Spinal cord (tissue), 9 donors: ENCODE measurements at regions not wholly inside any gene's neighbourhood (a gene's known extent, or its start where the extent isn't known, plus 50 kb on each side); places are given as distances from the start of the nearest gene placed in this dataset.

Experiments
- DNase-seq, 6 donors: peaks; one replicate each; pipeline versions ENCODE4 v3.0.0 to v3.0.0-alpha.2; 2013 to 2015; ENCODE audit warnings: low spot score in 6 of 6, low read depth in 4 of 6
- H3K27ac ChIP-seq: one replicate; pipeline ENCODE4 v1.5.1; 2013; ENCODE audit warnings: low read depth, low read length, control low read depth
- H3K27me3 ChIP-seq: one replicate; pipeline ENCODE4 v1.6.1; 2013; ENCODE audit warnings: low read length; ENCODE audit not compliant: control insufficient read depth, insufficient read depth
- H3K36me3 ChIP-seq: one replicate; pipeline ENCODE4 v1.6.1; 2013; ENCODE audit warnings: low read length; ENCODE audit not compliant: control insufficient read depth, insufficient read depth
- H3K4me1 ChIP-seq: one replicate; pipeline ENCODE4 v1.6.1; 2013; ENCODE audit warnings: low read length; ENCODE audit not compliant: control insufficient read depth, insufficient read depth
- H3K4me3 ChIP-seq: one replicate; pipeline ENCODE4 v1.5.1; 2013; ENCODE audit warnings: low read depth, low read length, control low read depth
- H3K9me3 ChIP-seq: one replicate; pipeline ENCODE4 v1.6.1; 2013; ENCODE audit warnings: low read length; ENCODE audit not compliant: control insufficient read depth, insufficient read depth
- WGBS: methylation state at CpG from one replicate; pipeline ENCODE4 v1.1.5; 2013; ENCODE audit warnings: missing lambda C conversion rate; ENCODE audit not compliant: insufficient coverage; 5-methylcytosine and 5-hydroxymethylcytosine counted together
- donor health status: healthy.

DNA sequence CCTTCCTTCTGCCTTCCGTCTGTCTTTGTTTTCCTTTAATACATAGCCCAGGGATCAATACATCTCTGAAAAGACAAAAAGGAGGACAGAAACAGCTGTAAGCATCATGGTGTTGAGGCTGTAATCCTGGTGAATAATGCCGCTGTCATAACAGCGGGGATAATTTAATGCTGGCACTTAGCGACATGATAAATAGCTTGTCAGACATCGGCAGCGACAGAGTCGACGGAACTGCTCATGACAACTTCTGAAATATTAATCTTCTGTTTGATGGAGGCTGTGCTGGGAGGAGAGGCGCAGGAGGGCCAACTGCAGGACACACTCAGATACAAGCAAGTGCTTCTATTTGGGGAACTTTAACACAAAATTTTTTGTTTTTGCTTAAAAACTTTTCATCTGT, 602.2 kb downstream of the GALR1 start:
- Histone ChIP-seq H3K27ac (no peak overlapping the region), H3K4me3 (no peak overlapping the region), H3K36me3 (no peaks in the 10 kb centered on the region), H3K9me3 (no peaks in the 10 kb centered on the region), H3K4me1 (no peaks in the 10 kb centered on the region), H3K27me3 (no peaks in the 10 kb centered on the region)
- peak in 2 of 6 donors; percentile 54 to 58 for DNase-seq
- 44% methylated on average over 8 of the region's 9 CpGs for WGBS

DNA sequence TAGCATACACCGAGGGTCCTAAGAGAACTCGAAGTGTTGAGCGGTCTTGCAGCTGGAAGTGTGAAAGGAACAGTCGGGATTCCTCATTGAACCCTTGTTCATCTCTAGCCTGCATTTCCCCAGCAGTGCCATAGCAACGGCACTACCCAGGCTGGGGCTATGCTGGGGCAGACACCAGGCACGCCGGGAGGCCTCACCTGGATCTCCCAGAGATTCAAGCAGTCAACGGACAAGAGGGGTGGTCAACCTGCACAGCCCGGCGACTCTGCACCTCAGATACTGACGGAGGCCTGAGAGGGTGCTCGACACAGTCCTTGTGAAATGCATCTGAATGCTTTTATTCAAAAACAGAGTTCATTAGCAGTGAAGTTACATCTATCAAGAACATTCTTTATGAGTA, 604.2 kb downstream of the GALR1 start:
- DNase-seq: peak in 1 of 6 donors; percentile 13
- H3K4me3 ChIP-seq: no peak overlapping the region
- no peaks in the 10 kb centered on the region for H3K36me3 ChIP-seq
- H3K4me1 ChIP-seq: peaks cover 10% of the 10 kb centered on the region
- no peaks in the 10 kb centered on the region for H3K27me3 ChIP-seq
- H3K27ac ChIP-seq: no peak overlapping the region
- WGBS: 70% methylated on average over 8 of the region's 12 CpGs
- H3K9me3 ChIP-seq: no peaks in the 10 kb centered on the region

DNA sequence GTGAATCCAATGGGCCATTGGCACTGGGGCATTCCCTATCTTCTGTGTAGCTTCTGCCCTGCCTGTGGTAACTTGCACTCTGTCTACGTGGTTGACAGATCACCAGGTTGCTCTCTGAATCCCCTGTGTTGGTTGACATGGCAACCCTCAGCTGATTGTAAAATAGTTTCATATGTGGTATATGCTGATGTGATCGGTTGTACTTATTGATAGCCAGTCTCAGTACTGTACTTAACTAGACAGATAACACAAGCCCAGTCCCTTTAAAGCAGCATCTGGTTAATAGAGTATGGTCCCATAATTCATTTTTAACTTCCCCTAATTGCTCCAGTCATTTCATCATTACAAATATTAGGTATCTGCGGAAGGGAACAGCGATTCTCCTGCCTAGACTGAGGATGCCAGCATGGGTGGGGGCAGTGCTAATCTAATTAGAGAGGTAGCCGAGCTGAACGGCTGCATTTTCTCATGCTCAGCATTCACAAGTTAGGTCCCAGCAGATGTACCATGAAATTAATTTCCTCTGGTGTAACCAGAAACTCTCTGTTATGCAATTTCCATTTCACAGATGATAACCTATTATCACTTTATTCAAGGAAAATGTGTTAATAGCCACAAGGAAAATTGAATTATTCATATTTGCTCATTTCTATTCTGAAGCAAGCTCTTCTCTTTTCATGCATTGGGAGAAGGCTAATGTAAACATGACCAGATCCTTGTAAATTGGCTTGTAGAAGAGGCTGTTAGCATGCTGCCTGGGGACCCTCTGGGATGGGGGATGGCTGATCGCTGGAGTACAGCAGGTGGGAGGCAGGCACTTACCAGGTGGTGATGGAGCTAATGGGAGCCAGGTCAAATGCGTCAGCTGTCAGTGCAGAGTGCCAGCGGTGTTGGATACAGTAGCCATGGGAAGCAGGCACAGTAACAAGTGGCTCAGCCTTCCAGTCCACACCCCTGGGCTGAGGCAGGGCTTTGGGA, 608.3 kb downstream of the GALR1 start:
- WGBS: 31% methylated on average over 7 of the region's 9 CpGs
- Histone ChIP-seq H3K4me3 (no peak overlapping the region), H3K36me3 (no peaks in the 10 kb centered on the region), H3K9me3 (no peaks in the 10 kb centered on the region), H3K4me1 (peaks cover 10% of the 10 kb centered on the region), H3K27ac (no peak overlapping the region), H3K27me3 (no peaks in the 10 kb centered on the region)
- peak in 5 of 6 donors; percentile 15 to 94 (median 31) for DNase-seq

DNA sequence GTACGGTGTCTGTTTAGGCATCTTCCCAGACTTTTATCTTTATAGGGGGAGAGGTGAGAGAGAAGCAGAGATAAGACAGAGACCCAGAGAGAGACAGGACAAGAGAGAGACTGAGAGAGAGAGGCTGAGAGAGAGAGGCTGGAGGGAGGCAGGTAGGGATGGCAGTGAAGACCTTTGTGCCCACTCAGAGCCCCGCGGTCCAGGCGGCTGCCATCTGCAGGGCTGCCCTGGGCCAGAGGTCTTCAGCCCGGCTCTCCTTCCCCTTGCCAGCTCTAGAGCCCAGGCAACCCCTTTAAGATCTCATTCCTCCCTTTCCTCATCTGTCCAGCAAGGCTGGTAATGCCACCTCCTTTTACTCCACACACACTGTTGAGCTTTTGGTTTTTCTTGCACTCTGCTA, 610.0 kb downstream of the GALR1 start:
- Histone ChIP-seq H3K27me3 (no peaks in the 10 kb centered on the region), H3K27ac (no peak overlapping the region), H3K9me3 (no peaks in the 10 kb centered on the region), H3K4me3 (no peak overlapping the region), H3K36me3 (no peaks in the 10 kb centered on the region), H3K4me1 (peaks cover 10% of the 10 kb centered on the region)
- 100% methylated on average over 4 of the region's 5 CpGs for WGBS
- no peak for DNase-seq

DNA sequence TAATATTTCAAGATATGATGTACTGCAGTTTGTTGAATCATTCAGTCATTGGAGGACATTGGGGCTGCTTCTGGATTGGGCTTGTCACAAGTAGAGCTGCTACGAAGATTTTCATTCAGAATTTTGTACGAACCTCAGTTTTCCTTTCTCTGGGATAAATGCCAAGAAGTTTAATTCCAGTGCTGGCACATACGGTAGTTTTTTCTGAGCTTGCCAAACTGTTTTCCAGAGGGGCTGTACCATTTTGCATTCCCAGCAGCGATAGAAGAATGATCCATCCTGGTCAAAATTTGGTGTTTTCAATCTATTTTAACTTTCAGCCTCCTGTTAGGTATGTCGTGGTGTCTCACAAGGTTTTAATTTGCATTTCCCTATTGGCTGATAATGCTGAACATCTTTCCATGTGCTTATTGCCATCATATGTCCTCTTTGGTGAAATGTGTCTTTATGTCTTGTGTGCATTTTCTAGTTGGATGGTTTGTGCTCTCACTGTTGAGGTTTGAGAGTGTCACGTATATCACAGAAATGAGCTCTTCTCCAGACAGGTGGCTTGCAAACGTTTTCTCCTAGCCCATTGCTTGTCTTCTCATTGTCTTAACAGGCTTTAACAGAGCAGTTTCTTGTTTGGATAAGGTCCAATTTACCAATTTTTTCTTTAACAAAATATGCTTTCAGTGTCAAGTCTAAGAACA, 612.6 kb downstream of the GALR1 start:
- WGBS: 80% methylated on average over 6 of the region's 7 CpGs
- DNase-seq: peak in 2 of 6 donors; percentile 10 to 52
- peaks cover 9% of the 10 kb centered on the region for H3K4me1 ChIP-seq
- H3K36me3 ChIP-seq: no peaks in the 10 kb centered on the region
- H3K9me3 ChIP-seq: no peaks in the 10 kb centered on the region
- H3K27me3 ChIP-seq: no peaks in the 10 kb centered on the region
- H3K27ac ChIP-seq: no peak overlapping the region
- no peak overlapping the region for H3K4me3 ChIP-seq

DNA sequence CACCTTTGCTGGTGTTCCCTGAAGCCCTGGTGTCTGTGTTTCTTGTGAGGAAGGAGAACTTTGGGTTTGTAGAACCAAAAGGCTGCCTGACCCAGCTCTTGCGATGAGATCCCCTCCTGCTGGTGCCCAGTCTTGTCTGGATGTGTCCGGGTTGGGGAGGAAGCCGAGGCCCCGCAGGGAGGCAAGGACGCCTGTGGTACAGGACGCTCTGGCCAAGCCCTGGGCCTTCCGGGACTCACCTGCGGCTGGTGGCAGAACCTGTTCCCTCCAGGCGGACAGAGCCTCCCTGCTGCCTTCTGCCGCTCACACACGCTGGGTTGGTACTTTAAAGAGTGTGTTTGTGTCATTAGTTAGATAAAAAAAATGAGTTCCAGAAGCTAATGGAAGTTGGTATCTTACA, 616.2 kb downstream of the GALR1 start:
- Histone ChIP-seq H3K9me3 (no peaks in the 10 kb centered on the region), H3K4me3 (no peak overlapping the region), H3K36me3 (no peaks in the 10 kb centered on the region), H3K4me1 (no peaks in the 10 kb centered on the region), H3K27me3 (no peaks in the 10 kb centered on the region), H3K27ac (no peak overlapping the region)
- no peak for DNase-seq
- 98% methylated on average over 10 of the region's 11 CpGs for WGBS

DNA sequence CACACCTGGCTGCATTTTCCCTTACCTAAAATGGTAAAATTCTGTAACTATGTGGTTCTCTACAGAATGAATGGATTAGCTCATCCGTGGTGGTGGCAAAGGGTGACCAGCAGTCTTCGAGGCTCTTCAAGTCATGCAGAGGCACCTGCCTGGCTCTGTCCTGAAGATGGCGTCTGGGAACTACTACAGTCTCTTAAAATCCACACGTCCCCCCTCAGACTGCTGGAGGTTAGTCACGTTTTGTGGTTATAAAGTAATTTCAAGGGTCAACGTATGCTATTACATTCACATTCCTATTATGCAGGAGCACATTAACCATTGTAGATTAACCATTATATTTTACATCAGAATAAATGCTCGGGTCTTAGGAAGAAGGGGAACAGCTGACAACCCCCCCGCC, 616.7 kb downstream of the GALR1 start:
- H3K4me1 ChIP-seq: no peaks in the 10 kb centered on the region
- no peaks in the 10 kb centered on the region for H3K27me3 ChIP-seq
- DNase-seq: peak in 1 of 6 donors; percentile 43
- H3K4me3 ChIP-seq: no peak overlapping the region
- no peaks in the 10 kb centered on the region for H3K9me3 ChIP-seq
- H3K36me3 ChIP-seq: no peaks in the 10 kb centered on the region
- 90% methylated on average over 2 of the region's 8 CpGs for WGBS
- H3K27ac ChIP-seq: no peak overlapping the region

DNA sequence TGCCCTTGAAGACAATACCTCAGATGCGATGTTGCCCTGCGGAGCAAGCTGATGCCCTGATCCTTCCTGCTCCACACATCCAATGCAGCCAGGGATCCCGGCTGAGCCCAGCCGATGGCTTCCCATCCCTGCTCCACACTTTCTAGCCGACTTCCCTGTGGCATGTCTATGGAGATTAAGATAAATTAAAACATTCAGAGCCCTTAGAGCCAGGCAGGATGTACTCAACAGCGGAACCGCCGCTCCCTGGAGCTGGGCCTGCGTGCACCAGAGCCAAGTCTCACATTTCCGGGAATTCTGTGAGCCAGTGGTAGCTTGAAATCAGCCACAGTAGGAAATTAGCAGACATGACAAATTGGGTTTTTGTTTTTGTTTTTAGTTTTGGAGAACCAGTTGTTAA, 620.6 kb downstream of the GALR1 start:
- peak in 2 of 6 donors; percentile 22 to 67 for DNase-seq
- Histone ChIP-seq H3K27ac (no peak overlapping the region), H3K27me3 (no peaks in the 10 kb centered on the region), H3K9me3 (no peaks in the 10 kb centered on the region), H3K36me3 (no peaks in the 10 kb centered on the region), H3K4me3 (no peak overlapping the region), H3K4me1 (no peaks in the 10 kb centered on the region)
- WGBS: 43% methylated on average over 7 of the region's 10 CpGs

DNA sequence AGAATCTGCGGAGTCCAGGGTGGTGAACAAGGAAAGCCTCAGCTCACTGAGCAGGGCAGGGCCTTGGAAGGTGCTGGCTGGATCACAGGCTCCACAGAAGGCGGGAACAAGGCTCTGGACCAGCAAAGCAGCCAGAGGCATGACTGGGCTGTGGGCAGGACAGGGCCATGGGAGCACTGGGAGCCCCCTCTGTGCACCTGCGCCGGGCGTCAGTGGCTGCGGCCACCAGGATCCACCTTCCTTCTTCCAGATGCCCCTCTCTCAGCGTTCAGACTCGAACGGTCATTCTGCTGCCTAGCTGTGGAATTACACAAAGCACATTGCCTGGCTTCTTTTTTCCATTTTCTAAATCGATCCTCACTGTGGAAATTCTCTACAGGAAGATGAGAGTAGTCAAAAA, 621.2 kb downstream of the GALR1 start:
- Histone ChIP-seq H3K9me3 (no peaks in the 10 kb centered on the region), H3K36me3 (no peaks in the 10 kb centered on the region), H3K27me3 (no peaks in the 10 kb centered on the region), H3K27ac (no peak overlapping the region), H3K4me1 (no peaks in the 10 kb centered on the region), H3K4me3 (no peak overlapping the region)
- WGBS: 94% methylated on average over 10 of the region's 10 CpGs
- no peak for DNase-seq
